Mesothelial cell of epicardium (in vitro differentiated cells): ENCODE measurements at regions not wholly inside any gene's neighbourhood (a gene's known extent, or its start where the extent isn't known, plus 50 kb on each side); places are given as distances from the start of the nearest gene placed in this dataset.

Experiments used
- DNase-seq, 2 experiments: peaks; one replicate each; pipeline ENCODE4 v3.0.0; 2021; ENCODE audit warnings: low spot score in 2 of 2; ENCODE audit not compliant: unreplicated experiment in 2 of 2
- H3K27ac Mint-ChIP-seq: 2 replicates; pipeline ENCODE4 v1.8.0; 2021; ENCODE audit warnings: mixed read lengths
- H3K27me3 Mint-ChIP-seq: 2 replicates; pipeline ENCODE4 v1.8.0; 2021; ENCODE audit warnings: low read depth, mixed read lengths
- H3K36me3 Mint-ChIP-seq: 2 replicates; pipeline ENCODE4 v1.8.0; 2021; ENCODE audit warnings: mixed read lengths
- H3K4me1 Mint-ChIP-seq: 2 replicates; pipeline ENCODE4 v1.8.0; 2021; ENCODE audit warnings: mixed read lengths
- H3K4me3 Mint-ChIP-seq: 2 replicates; pipeline ENCODE4 v1.8.0; 2021; ENCODE audit warnings: mild to moderate bottlenecking, moderate library complexity, mixed read lengths
- H3K9me3 Mint-ChIP-seq: 2 replicates; pipeline ENCODE4 v1.8.0; 2021; ENCODE audit warnings: mixed read lengths
- CTCF ChIP-seq: fragments of 200-600 bp; sonication (generic); IDR thresholded peaks from one replicate; pipeline ENCODE4 v1.5.0; 2021; ENCODE audit warnings: antibody characterized with exemption; ENCODE audit not compliant: unreplicated experiment

- Mint-ChIP-seq H3K4me3 (no peak overlapping the region), H3K27me3 (no peaks in the 10 kb centered on the region), H3K36me3 (no peaks in the 10 kb centered on the region), H3K4me1 (peaks cover 2% of the 10 kb centered on the region), H3K27ac (no peak overlapping the region), H3K9me3 (peaks cover 43% of the 10 kb centered on the region)
- no peak for DNase-seq
- no peak for TF ChIP-seq CTCF
These were observed 148.7 kb downstream of the PTCHD1 start for GRCh38 chrX:23483396-23483795.

DNA sequence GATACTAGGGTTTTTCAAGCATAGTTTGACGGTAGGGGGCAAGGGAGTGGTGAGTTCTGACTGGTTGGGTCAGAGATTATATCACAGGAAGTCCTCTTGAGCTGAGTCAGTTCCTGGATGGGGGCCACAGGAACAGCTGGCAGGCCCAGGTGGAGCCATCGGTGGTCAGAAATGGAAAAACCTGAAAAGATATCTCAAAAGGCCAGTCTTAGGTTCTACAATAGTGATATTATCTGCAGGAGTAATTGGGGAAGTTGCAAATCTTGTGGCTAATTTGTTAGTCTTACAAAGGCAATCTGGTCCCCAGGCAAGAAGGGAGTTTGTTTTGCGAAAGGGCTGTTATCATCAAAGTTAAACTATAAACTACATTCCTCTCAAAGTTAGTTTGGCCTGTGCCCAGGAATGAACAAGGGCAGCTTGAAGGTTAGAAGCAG, 159.3 kb downstream of the PTCHD1 start:
- H3K4me1 Mint-ChIP-seq, result peaks cover 5% of the 10 kb centered on the region
- peaks cover 38% of the 10 kb centered on the region for H3K9me3 Mint-ChIP-seq
- H3K27ac Mint-ChIP-seq, result no peak overlapping the region
- TF ChIP-seq CTCF, result no peak
- DNase-seq, result no peak
- no peaks in the 10 kb centered on the region for H3K27me3 Mint-ChIP-seq
- H3K36me3 Mint-ChIP-seq, result no peaks in the 10 kb centered on the region
- no peak overlapping the region for H3K4me3 Mint-ChIP-seq

DNA sequence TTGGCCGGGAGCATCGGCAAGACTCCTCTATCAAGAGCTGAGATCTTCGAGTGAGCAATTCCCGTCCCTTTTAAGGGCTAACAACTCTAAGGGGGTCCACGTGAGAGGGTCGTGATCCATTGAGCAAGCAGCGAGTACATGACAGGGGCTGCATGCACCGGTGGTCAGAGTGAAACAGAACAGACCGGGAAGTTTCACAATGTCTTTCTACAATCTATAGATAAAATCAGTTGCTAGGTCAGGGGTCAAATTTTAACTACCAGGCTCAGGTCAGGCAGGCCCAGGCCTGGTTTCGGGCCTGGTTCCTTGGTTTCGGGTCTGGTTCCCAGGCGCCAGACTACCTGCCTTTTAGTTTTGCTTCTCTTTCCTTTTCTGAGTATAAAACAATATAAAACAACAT, 160.1 kb downstream of the PTCHD1 start:
- no peak for TF ChIP-seq CTCF
- no peak for DNase-seq
- Mint-ChIP-seq H3K27me3 (no peaks in the 10 kb centered on the region), H3K27ac (no peak overlapping the region), H3K9me3 (peaks cover 30% of the 10 kb centered on the region), H3K36me3 (no peaks in the 10 kb centered on the region), H3K4me3 (no peak overlapping the region), H3K4me1 (peaks cover 5% of the 10 kb centered on the region)

DNA sequence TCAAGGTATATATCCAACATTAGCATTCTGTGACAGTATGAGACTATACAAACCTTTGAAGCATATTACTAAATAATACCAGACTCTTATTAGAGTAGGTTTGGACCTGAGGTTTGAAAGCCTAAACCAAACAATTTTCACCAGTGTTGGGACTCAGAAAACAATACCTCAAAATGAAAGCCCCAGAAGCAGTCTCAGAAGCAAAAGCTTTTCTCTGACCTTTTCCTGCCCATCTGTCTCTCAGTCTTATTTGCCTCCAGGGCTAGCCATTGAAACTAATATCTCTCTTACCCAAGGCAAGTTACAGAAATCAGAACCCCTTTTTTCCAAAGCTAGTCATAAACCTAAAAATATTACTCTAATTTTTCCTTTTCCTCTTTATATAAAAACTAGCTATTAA, 163.3 kb downstream of the PTCHD1 start:
- no peak for DNase-seq
- Mint-ChIP-seq H3K4me3 (no peak overlapping the region), H3K4me1 (peaks cover 13% of the 10 kb centered on the region), H3K36me3 (no peaks in the 10 kb centered on the region), H3K27ac (no peak overlapping the region), H3K27me3 (no peaks in the 10 kb centered on the region), H3K9me3 (peaks cover 17% of the 10 kb centered on the region)
- no peak for TF ChIP-seq CTCF

GRCh38 chrX:23501974-23502373, 165.3 kb upstream of the PRDX4 start:
- DNase-seq, result no peak
- H3K36me3 Mint-ChIP-seq, result no peaks in the 10 kb centered on the region
- no peaks in the 10 kb centered on the region for H3K27me3 Mint-ChIP-seq

More at GRCh38 chrX:23501974-23502373, 165.3 kb upstream of the PRDX4 start:
- no peak for TF ChIP-seq CTCF
- Mint-ChIP-seq H3K9me3 (no peaks in the 10 kb centered on the region), H3K4me1 (peaks cover 50% of the 10 kb centered on the region), H3K27ac (no peak overlapping the region), H3K4me3 (no peak overlapping the region)
